Nucleus accumbens (tissue), 56 donors: ENCODE measurements at regions not wholly inside any gene's neighbourhood (a gene's known extent, or its start where the extent isn't known, plus 50 kb on each side); places are given as distances from the start of the nearest gene placed in this dataset.
A peak's percentile ranks its signal among the peaks of the same experiment; 100 is the strongest.

Experiments used
- DNase-seq, 56 donors: peaks; one replicate each; lab custom pipeline; 2025; lab: John Stamatoyannopoulos, UW

DNA sequence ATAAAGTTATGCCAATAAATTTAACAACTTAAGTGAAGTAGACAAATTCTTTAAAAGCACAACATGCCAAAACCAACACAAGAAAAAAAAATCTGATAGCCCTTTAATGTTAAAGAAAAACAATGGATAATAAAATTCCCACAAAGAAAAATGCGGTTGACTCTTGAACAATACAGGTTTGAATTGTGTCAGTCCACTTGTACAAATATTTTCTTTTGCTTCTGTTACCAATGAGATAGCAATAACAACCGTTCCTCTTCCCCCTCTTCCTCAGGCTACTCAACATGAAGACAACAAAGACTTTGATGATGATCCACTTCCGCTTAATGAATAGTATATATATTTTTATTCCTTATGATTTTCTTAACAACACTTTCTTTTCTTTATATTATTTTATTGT is 283.9 kb upstream of the MAN1A1 start:
- no peak for DNase-seq

GRCh38 chr6:119630561-119631192 is 281.1 kb upstream of the MAN1A1 start:
- no peak for DNase-seq

- no peak for DNase-seq
These were observed 279.4 kb upstream of the MAN1A1 start for GRCh38 chr6:119628691-119629594.

DNA sequence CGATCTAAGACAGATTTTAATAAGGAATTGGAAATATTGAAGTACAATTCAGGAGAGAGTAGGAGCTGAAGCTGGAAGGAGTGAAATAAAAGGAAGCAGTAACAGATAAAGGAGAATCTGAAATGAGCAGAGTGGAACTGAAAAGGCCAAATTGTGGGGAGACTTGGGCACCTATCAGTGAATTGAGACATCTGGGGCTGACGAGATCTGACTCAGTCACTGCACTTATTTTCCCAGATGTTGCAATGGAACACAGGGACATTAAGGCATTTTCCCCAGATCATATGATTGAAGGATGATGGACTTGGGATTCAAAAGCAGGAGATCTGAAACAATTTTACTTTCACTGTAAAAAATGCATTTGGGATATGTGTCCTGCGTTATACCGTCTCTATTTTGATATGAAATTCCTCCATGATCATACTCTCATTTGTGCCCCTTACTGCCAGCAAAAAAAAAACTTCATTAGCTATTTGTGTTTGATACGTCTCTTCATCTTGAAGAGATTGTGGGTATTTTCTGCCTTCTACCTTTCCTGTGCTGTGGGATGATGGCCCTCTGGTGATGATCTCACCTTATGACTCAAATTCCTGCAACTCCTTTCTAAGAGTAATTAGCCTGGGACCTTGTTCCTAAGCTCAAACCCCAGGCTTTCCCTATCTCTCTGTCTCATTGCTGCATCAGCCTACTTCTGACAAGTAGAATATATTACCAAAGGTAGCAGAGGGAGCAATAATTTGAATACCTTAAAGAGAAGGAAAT is 278.5 kb upstream of the MAN1A1 start:
- peak in 6 of 56 donors; percentile 2 to 24 (median 12) for DNase-seq

- DNase-seq, result no peak
These were observed 277.5 kb upstream of the MAN1A1 start for GRCh38 chr6:119626884-119627619.

DNA sequence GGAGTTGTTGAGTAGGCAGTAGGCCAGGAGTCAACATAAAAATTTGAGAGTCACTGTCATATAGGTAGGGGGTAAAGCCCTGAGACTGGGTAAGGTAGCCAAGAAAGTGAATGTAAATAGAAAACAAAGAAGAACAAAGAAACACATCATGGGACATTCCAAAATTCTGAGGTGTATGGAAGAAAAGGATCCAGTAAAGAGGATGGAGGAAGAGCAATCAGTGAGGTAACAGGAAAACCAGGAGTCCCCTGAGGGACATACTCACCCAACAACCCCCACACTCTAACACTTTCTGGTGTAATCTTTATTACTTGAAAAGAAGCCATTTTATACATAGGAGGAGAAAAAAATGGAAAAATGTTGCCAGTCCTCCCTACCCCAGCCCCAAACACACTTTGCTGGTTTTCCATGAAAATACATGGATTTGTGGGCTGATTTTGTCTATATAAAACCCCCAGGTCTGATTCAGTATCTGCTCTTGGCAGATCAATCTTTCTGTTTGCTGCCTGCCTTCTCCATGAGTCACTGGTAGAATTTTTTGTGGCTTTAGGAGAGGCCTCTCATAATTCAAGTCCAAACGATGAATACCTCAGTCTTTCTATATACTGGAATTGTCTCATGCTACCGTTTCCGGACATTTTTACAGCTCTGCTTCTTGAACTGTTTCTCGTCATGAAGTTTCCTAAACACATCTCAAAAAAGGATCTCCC is 271.4 kb upstream of the MAN1A1 start:
- DNase-seq, result no peak

GRCh38 chr6:119614138-119614537 is 264.6 kb upstream of the MAN1A1 start:
- DNase-seq, result no peak

GRCh38 chr6:119612911-119613381 is 263.4 kb upstream of the MAN1A1 start:
- DNase-seq, result peak in 17 of 56 donors; percentile 3 to 57 (median 32)

DNA sequence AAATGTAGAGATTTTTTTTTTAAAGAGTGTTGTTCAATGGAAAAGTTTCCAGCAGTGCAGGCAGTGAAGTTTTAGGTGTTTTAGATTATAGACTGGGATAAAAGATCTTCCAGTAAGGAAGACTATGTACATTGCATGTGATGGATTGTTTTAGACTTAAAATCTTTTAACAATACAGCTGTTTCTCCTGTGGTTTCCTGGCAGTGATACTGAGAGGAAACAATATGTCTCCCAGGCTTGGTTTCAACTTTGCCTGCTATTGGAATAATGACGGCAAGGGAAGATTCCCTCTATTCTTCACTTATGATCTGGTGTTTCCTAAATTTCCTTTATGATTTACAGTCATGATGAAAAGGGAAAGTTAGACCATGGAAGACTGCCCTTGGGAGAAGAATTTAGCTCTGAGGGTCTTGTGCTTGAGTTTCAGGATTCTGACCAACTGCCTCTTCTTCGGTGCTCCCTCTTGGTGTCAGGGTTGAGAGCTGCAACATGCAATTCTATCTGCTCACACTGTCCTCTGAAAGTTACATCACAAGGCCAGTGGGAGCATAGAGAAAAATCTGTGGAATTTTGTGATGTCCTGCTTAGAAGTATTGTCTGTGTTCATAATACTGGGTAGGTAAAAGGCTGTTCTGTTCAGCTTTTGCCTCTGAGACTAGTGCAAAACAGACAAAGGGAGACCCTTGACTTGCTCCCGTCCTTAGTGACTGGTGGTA is 262.8 kb upstream of the MAN1A1 start:
- no peak for DNase-seq

GRCh38 chr6:119610754-119611153 is 261.2 kb upstream of the MAN1A1 start:
- no peak for DNase-seq

DNA sequence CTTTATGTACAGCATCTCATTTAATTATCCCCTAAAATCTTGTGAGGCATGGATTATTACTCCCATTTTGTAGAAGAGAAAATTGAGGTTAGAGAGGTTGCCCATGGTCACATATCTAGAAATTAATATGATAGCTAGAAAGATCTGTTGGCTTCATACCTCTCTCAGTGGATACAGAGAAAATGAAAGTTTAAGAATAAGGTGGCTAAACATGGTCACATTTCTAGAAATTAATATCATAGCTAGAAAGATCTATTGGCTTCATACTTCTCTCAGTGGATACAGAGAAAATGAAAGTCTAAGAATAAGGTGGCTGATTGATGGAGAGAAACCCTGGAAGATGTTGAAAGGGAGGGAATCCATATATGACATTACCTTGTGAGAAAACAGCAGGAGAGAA is 260.7 kb upstream of the MAN1A1 start:
- DNase-seq, result no peak

- DNase-seq, result no peak
These were observed 260.3 kb upstream of the MAN1A1 start for GRCh38 chr6:119609865-119610264.

GRCh38 chr6:119608994-119609393 is 259.4 kb upstream of the MAN1A1 start:
- DNase-seq, result no peak

- DNase-seq, result no peak
These were observed 254.6 kb upstream of the MAN1A1 start for GRCh38 chr6:119604124-119604523.

GRCh38 chr6:119603501-119603900 is 253.9 kb upstream of the MAN1A1 start:
- no peak for DNase-seq

DNA sequence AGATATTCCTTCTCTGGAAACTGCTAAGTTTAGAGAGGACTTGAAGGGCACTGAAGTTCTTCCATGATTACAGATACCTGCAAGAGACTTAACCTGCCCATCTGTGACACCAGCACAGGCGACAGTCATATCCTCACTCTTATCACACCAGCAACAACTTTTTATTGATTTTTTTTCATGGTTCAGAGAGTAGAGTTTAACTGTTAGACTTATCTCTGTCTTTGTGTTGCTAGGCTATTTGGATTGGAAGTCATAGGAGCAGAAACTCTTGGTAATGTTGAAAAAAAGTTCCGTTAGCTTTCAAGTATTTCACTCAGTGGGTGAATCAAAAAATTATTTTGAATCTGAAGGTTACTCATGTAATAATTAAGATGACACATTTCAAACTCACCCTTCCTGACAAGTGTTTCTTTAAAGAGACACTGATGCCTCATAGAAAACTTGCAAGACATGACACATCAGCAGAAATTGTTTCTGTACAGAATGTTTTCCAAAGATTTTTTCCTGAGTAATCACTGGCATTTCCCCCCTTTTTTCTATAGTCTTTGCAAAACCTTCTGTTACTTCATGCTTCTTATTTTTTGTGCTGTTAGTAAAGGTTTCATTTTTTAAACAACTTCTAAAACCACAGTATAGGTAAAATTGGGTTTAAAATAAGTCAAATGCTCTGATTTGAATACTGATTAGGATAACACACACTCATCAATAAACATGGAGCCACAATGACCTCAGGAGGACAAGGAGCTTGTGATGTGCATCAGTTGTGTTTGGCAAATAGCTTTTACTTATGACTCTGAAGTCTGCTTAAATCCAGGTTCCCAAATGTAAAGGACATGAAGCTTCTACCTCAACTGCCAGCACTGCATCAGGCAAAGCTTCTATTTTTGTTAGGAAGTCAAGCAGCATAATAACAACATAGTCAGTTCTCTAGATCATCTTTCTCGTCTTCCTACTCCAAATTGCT is 252.9 kb upstream of the MAN1A1 start:
- DNase-seq, result no peak

DNA sequence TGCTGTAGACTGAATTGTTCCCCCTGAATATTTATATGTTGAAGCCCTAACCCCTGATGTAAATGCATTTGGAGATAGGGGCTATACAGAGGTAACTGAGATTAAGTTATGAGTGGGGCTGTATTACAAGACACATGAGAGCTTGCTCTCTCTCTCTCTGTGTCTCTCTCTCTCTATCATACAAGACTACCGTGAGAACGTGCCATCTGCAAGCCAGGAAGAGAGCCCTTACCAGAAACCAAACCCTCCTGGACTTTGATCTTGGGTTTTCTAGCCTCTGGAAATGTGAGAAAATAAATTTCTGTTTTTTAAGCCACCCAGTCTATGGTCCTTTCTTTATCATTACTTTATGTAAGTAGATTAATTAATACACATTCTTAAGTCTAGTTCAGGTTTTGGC is 249.3 kb upstream of the MAN1A1 start:
- no peak for DNase-seq

DNA sequence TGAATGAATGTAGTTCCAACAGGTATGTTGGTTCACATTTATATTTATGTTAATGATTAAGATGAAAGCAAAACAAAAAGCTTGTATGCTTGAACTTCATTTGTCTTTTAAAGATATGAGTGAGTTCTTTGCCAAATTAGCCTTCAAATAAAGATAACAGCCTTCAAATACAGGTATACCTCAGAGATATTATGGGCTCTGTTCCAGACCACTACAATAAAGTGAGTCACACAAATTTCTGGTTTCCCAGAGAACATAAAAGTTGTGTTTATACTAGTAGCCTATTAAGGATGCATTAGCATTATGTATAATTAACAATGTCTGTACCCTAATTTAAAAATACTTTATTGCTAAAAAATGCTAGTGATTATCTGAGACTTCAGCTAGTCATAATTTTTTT is 245.3 kb upstream of the MAN1A1 start:
- no peak for DNase-seq
